GM12874 (cell line): ENCODE measurements at regions not wholly inside any gene's neighbourhood (a gene's known extent, or its start where the extent isn't known, plus 50 kb on each side); places are given as distances from the start of the nearest gene placed in this dataset.

Experiments used
- CTCF ChIP-seq: IDR thresholded peaks from 2 replicates; pipeline ENCODE4 v1.5.1; 2011; ENCODE audit warnings: low read depth, mild to moderate bottlenecking, control low read depth, low read length, moderate library complexity; ENCODE audit not compliant: insufficient read depth

GRCh38 chr11:114987186-114987760 is 308.9 kb downstream of the NXPE2 start:
- no peak for TF ChIP-seq CTCF

- TF ChIP-seq CTCF, result no peak
Measured at GRCh38 chr11:114988644-114989043, 310.3 kb downstream of the NXPE2 start.

GRCh38 chr11:114989536-114989935 is 311.2 kb downstream of the NXPE2 start:
- TF ChIP-seq CTCF, result no peak

- TF ChIP-seq CTCF, result no peak
Measured at GRCh38 chr11:115005663-115006062, 327.3 kb downstream of the NXPE2 start.

- TF ChIP-seq CTCF, result no peak
Measured at GRCh38 chr11:115007851-115008250, 329.5 kb downstream of the NXPE2 start.

- no peak for TF ChIP-seq CTCF
Measured at GRCh38 chr11:115008799-115009198, 330.5 kb downstream of the NXPE2 start.

- no peak for TF ChIP-seq CTCF
Measured at GRCh38 chr11:115017529-115017928, 339.2 kb downstream of the NXPE2 start.
